ACC112 (cell line): ENCODE measurements at regions not wholly inside any gene's neighbourhood (a gene's known extent, or its start where the extent isn't known, plus 50 kb on each side); places are given as distances from the start of the nearest gene placed in this dataset.

Experiments used
- H2AFZ ChIP-seq: fragments of 200-600 bp; sonication (generic); one replicate; pipeline ENCODE4 v1.6.0; 2017; ENCODE audit warnings: antibody characterized with exemption, low read length; ENCODE audit not compliant: unreplicated experiment
- H3K27ac ChIP-seq: fragments of 200-600 bp; sonication (generic); 2 replicates; pipeline ENCODE4 v1.5.1; 2014; ENCODE audit warnings: low read depth, mild to moderate bottlenecking, antibody characterized with exemption, low read length, moderate library complexity
- H3K27me3 ChIP-seq: fragments of 200-600 bp; sonication (generic); 2 replicates; pipeline ENCODE4 v1.6.1; 2014; ENCODE audit warnings: mild to moderate bottlenecking, antibody characterized with exemption, low read length, moderate library complexity, mixed read lengths; ENCODE audit not compliant: insufficient read depth
- H3K36me3 ChIP-seq: fragments of 200-600 bp; sonication (generic); 2 replicates; pipeline ENCODE4 v1.6.1; 2016; ENCODE audit warnings: mild to moderate bottlenecking, antibody characterized with exemption, low read length, moderate library complexity, mixed read lengths; ENCODE audit not compliant: insufficient read depth
- H3K4me1 ChIP-seq: fragments of 200-600 bp; sonication (generic); one replicate; pipeline ENCODE4 v1.6.1; 2016; ENCODE audit warnings: low read length, mixed read lengths; ENCODE audit not compliant: insufficient read depth, unreplicated experiment, control insufficient read depth
- H3K4me3 ChIP-seq: fragments of 200-600 bp; sonication (generic); 2 replicates; pipeline ENCODE4 v1.5.1; 2014; ENCODE audit warnings: mild to moderate bottlenecking, low read depth, low read length
- H3K79me2 ChIP-seq: fragments of 200-600 bp; sonication (generic); one replicate; pipeline ENCODE4 v1.6.0; 2016; ENCODE audit warnings: low read length; ENCODE audit not compliant: control insufficient read depth, unreplicated experiment, insufficient read depth

DNA sequence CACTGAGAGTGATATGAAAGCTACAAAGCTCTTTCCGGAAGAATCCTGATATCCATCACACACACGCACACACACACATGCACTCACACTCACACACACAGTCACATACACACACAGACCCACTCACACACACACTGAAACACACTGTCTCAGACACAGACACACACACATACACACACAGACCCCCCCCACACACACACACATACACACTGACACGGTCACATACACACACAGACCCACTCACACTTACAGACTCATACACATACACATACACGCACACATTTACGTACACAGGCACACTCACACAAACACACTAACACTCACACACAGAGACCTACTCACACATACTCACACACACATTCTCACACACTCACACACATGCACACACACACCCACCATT lies 58.6 kb downstream of the LIG4 start:
- Histone ChIP-seq H3K79me2 (no peaks in the 10 kb centered on the region), H3K36me3 (no peaks in the 10 kb centered on the region), H2AFZ (no peak overlapping the region), H3K27me3 (peaks cover 9% of the 10 kb centered on the region; the same call in 1 of the 2 replicates), H3K4me3 (no peak overlapping the region), H3K27ac (no peak overlapping the region), H3K4me1 (no peaks in the 10 kb centered on the region)

DNA sequence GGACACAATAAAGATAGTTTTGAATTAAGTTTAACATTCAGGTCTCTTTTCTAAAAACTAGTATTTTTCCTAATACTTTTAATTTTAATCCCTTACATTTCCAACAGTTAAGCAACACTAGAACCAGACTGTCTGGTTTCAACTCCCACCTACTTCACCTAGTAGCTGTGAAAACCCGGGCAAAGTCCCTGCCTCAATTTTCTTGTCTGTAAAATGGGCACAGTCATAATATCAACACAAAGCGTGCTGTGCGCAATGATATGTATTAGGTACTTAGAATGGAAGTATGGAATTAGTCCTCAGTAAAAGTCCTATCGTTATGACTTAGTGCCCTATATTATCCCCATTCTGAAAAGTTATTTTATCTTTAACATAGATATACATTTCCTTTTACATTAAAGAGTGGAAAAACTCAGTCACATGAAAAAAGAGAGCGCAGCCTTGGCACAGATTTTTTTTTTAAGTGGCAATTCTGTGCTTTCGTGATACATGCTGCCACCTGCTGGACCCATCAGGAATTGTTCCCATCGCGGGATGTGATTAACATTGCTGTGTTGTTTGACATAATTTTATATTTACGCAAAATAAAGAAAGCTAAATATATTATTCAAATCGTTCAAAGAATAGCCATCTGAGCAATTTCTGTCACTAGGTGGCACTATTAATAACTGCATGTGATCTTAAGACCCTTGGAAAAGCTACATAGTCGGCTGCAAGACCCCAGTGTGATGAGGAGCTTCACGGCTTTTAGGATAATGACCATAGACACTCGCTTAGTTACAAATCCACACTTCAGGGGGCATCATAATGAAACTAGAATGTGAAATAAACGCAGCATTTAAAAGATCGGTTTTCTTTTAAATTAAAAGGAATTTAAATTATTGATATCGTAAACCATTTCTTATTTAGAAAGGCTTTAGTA lies 59.9 kb downstream of the LIG4 start:
- Histone ChIP-seq H3K36me3 (no peaks in the 10 kb centered on the region), H2AFZ (no peak overlapping the region), H3K79me2 (no peaks in the 10 kb centered on the region), H3K27ac (no peak overlapping the region), H3K4me3 (peak overlapping the region; percentile 41; the same call in 1 of the 2 replicates), H3K4me1 (no peaks in the 10 kb centered on the region), H3K27me3 (peaks cover 15% of the 10 kb centered on the region; the same call in 1 of the 2 replicates)

DNA sequence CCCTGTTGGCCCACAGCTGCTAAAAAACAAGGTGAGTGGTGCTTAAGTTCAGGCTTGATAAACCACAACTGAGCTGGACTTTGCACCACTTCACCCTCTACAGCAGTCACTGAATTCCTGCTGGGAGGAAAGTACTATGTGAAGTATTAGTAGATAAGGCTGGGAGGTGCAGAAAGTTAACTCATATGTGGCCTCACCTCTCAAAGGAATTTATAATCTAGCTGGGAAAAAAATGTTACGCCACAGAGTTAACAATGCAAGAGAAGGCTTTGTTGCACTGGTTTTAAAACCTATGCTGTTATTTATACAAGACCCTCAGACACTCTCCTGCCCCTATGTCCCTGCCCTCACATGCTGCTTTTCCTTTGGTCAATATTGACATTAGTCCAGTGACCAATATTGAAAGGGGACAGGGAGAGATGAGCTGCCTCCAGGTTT lies 60.9 kb downstream of the LIG4 start:
- no peaks in the 10 kb centered on the region for H3K79me2 ChIP-seq
- no peak overlapping the region for H2AFZ ChIP-seq
- no peaks in the 10 kb centered on the region for H3K4me1 ChIP-seq
- no peak overlapping the region for H3K4me3 ChIP-seq
- no peak overlapping the region for H3K27ac ChIP-seq
- H3K27me3 ChIP-seq, result peaks cover 23% of the 10 kb centered on the region
- H3K36me3 ChIP-seq, result no peaks in the 10 kb centered on the region

DNA sequence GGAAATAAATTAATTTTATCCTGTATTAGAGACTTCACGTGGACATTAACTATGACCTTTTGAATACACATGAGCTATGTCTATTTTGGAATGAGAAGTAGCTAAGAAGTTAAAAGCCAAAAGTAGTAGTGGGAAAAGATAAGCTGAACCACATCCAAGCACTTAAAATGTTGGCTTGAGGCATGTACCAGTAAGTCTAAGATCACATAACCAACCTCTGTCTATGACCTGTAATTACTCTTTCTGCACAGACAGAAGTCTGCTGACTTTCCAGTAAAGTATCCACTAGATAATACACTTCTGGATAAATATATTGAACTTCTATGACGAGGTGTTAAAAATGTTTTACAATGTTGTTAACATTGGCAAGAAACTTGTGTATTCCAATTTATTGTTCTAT lies 68.7 kb downstream of the LIG4 start:
- no peak overlapping the region for H2AFZ ChIP-seq
- no peak overlapping the region for H3K4me3 ChIP-seq
- peaks cover 54% of the 10 kb centered on the region for H3K27me3 ChIP-seq
- no peaks in the 10 kb centered on the region for H3K4me1 ChIP-seq
- H3K36me3 ChIP-seq, result no peaks in the 10 kb centered on the region
- H3K79me2 ChIP-seq, result no peaks in the 10 kb centered on the region
- no peak overlapping the region for H3K27ac ChIP-seq

DNA sequence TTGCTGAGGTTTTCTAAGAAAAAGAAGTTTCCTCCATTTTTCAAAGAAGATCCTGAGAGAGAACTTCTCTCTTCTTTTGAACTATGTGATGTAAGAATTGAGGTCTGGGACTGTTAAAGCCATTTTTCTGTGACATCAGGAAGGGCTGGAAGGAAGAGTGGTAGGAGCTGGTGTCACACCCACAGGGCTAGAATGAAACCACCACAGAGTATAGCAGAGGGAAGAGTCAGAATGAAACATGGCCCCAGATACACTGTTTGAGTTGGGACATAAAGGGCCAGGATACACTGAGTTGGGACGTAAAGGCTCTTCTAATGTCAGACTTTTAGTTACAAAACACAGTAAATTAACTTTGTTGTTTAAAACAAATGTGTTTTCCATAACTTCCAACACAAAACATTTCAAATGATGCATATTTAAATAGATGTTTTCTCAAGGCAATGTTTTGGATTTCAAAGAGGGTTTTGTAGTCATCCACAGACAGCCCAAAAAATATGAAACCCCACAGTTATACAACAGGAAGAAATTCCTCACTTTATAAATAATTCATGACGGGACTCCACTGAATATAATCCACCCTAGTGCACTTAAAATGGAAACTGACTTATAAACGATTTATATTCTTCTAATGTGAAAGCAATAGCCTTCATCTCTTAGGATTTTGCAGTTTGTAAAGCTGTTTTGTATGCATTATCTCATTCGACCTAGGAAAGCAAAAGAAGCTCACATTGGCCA lies 72.5 kb downstream of the LIG4 start:
- Histone ChIP-seq H3K79me2 (no peaks in the 10 kb centered on the region), H3K4me3 (no peak overlapping the region), H3K27me3 (peaks cover 64% of the 10 kb centered on the region), H3K27ac (no peak overlapping the region), H3K4me1 (no peaks in the 10 kb centered on the region), H2AFZ (no peak overlapping the region), H3K36me3 (no peaks in the 10 kb centered on the region)

DNA sequence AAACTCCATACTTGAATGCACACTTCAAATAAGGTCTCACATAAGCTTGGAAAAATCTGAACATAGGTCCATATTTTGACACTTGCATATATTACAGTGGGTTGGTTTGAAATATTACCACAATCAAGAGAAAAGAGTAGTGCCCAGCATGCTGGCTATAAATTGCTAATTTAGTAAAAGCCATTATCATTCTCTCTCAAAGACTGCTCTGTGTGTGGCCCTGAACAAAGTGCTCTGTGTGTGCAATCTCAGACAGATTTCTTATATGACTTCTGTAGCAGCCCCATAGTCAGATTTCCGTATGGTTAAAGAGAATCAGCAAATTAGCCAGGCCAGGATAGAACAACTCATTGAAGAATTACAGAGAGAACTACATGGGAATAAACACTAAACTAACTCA lies 78.2 kb downstream of the LIG4 start:
- Histone ChIP-seq H3K4me1 (no peaks in the 10 kb centered on the region), H3K27me3 (peaks cover 69% of the 10 kb centered on the region), H3K36me3 (no peaks in the 10 kb centered on the region), H3K4me3 (no peak overlapping the region), H2AFZ (no peak overlapping the region), H3K79me2 (no peaks in the 10 kb centered on the region), H3K27ac (no peak overlapping the region)

DNA sequence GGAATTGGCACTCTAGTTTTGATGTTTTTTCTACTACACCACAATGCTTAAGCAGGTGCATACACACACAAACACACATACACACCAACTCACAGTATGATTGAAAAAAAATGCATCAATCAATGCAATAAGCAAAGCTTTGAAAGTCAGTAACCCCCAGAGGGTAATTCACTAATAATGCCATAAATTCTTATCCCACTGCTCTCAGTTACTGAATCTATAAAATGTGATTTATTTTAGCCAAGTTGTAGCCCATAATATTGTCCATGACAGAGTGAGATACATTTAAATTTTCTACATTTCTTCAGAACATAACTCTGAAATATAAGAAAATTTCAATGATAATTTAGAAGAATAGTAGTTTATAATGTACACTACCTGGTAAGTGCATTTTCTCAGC lies 87.9 kb downstream of the LIG4 start:
- Histone ChIP-seq H3K4me3 (no peak overlapping the region), H3K36me3 (no peaks in the 10 kb centered on the region), H3K79me2 (no peaks in the 10 kb centered on the region), H2AFZ (no peak overlapping the region), H3K4me1 (no peaks in the 10 kb centered on the region), H3K27ac (no peak overlapping the region), H3K27me3 (peaks cover 10% of the 10 kb centered on the region)

DNA sequence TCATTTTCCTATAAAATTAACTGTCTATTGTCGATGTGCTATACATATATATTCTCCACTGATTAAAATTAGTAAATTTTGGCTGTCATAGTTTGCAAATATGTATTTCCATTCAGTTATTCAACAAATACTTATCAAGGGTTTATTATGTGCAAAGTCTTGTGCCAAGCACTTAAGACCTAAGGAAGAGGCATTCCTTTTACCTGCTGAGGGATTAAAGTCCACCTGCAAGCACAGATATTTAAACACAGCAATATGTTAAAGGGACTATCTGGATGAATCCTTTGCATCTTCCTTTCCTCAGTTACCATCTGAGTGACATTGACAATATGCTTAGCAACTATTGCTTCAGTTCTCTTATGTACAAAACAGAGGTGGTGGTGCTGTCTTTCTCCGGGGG lies 89.3 kb downstream of the LIG4 start:
- Histone ChIP-seq H2AFZ (no peak overlapping the region), H3K4me3 (no peak overlapping the region), H3K36me3 (no peaks in the 10 kb centered on the region), H3K27ac (no peak overlapping the region), H3K79me2 (no peaks in the 10 kb centered on the region), H3K27me3 (peaks cover 18% of the 10 kb centered on the region), H3K4me1 (no peaks in the 10 kb centered on the region)

DNA sequence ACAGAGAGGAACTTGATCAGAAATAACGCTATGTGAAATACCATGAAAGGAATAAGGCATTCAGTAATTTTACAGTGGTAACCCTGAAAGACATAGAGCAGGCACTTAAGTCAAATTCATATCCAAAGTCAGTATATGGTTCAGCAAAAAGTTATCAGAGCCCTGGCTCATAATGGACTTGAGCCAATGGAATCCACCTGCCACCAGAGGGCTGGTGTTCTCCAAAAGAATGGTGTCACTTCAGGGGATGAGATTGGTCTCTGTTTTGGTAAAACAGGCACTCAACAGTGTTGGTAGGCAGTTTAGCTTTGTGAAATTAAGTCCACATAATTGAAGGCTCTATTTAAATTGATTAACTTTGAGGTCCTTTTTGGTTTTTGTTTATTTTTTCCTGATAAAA lies 93.9 kb downstream of the LIG4 start:
- H3K36me3 ChIP-seq, result no peaks in the 10 kb centered on the region
- no peak overlapping the region for H3K4me3 ChIP-seq
- no peak overlapping the region for H3K27ac ChIP-seq
- H3K79me2 ChIP-seq, result no peaks in the 10 kb centered on the region
- H3K4me1 ChIP-seq, result no peaks in the 10 kb centered on the region
- no peak overlapping the region for H2AFZ ChIP-seq
- peaks cover 21% of the 10 kb centered on the region for H3K27me3 ChIP-seq

DNA sequence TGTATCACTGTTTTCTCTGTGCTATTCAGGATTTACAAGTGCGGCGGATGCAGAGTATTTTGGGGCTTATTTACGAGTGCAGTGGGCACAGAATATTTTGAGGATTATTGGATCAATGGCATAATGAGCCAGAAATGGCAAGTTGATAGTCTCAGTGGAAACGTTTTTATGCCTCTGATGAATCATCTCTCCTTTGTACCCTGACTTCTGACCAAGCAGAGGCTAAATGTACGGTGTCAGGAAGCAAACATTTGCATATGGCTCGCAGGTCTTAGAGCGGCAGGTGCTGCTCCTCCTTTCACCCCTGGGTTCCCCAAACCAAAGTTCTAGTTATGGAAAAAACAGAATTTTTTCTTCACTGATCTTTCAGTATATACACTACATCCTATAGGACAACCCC lies 94.5 kb downstream of the LIG4 start:
- Histone ChIP-seq H3K4me3 (no peak overlapping the region), H3K27me3 (peaks cover 18% of the 10 kb centered on the region), H3K27ac (no peak overlapping the region), H3K4me1 (no peaks in the 10 kb centered on the region), H2AFZ (no peak overlapping the region), H3K36me3 (no peaks in the 10 kb centered on the region), H3K79me2 (no peaks in the 10 kb centered on the region)

DNA sequence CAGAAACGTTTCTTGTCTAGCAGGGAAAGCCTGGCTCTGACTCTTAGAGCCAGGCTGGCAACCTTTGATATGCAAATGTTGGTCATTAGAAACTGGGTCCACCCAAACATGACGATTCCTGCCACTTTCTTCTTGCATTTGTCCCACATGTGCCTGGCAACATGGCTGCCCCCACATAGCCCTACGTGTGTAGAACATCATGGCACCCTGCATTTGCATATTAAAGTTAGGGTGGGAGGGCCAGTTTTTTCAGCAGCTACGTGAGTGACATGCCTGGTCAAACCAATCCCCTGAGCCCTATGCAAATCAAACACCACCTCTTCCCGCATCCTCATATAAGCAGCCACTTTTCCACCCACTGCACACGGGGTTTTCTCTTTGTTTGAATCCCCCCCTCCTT lies 95.0 kb downstream of the LIG4 start:
- Histone ChIP-seq H3K27me3 (peaks cover 18% of the 10 kb centered on the region), H2AFZ (no peak overlapping the region), H3K36me3 (no peaks in the 10 kb centered on the region), H3K4me1 (no peaks in the 10 kb centered on the region), H3K4me3 (no peak overlapping the region), H3K79me2 (no peaks in the 10 kb centered on the region), H3K27ac (no peak overlapping the region)
